ENCODE measurements at regions not wholly inside any gene's neighbourhood (a gene's known extent, or its start where the extent isn't known, plus 50 kb on each side); places are given as distances from the start of the nearest gene placed in this dataset.

DNA sequence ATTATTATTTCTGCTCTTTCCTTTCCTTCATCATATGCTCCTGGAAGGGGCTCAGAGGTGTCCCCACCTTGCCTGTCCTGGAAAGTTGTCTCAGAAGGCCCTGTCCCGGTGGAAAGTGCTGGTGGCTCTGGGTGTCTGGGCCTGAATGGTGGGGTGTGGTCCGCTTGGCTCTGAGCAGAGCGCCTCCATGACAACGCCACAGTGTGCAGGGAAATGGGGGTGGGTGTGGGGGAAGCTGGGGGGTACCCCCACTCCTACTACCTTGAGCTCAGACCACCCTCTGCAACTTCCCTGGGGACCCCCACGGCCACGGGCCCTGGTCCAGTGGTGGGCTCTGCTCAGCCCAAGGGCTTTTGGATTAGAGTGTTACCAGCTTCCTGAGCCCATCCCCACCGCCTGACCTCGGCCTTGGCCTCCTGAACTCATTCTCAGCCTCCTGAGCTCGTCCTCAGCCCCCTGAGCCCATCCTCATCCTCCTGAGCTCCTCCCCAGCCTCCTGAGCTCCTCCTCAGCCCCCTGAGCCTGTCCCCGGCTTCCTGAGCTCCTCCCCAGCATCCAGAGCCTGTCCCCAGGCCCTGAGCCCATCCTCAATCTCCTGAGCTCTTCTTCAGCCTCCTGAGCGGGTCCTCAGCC lies 106.4 kb upstream of the FAM20C start:
- no peak for DNase-seq

DNA sequence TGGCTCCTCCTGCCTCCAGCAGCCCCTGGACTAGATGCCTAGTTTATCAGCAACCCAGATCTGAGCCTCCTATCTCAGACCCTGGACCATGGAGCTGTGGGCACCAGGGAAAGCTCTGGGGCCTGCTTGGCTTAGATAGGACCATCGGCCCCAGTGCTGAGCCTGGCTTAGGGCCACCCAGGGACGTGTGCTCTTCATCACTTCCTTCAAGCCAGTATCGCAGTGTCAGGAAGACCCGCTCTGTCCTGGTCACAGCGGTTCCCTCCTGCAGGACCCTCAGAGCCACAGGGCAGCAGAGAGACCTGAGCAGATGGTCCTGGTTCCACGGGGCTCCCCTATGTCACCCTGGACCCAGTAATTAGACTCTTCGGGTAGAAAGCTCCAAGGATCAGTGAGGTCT lies 105.7 kb upstream of the FAM20C start:
- DNase-seq, result no peak

DNA sequence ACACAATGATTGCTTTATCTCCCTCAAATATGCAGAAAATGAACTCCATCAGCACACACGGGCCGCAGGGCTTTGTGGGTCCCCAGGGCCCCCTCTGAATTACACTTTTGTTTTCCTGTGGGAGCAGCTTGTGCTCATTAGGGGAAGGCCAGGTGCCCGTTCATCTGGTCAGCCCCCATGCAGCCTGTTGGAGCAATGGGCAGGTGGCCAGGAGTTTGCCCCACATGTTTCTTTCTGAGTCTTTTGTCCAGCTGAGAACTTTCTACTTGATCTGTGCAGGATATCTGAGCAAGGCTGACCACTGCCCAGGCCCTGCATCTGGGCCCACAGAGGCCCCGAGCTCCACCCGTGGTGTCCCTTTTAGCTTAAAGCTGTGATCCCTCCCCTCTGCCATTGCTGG lies 105.3 kb upstream of the FAM20C start:
- DNase-seq, result no peak

DNA sequence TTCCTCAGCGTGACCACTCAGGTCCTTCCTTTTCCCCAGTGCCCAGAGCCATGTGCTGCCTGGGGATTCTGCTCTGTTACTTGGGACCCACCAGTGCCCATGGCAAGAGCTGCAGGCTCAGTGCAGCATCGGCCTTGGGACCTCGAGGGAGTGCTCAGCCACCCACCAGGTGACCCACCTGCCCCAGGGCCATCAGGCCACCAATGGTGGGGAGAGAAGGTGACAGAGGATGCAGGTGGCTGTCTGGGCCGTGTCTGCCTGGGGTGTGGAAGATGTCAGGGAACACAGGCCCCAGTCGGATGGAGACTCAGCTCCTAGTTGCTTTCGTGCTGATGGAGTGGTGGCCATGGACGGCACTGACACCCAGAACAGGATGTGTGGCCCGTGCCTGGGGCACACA lies 104.7 kb upstream of the FAM20C start:
- no peak for DNase-seq

DNA sequence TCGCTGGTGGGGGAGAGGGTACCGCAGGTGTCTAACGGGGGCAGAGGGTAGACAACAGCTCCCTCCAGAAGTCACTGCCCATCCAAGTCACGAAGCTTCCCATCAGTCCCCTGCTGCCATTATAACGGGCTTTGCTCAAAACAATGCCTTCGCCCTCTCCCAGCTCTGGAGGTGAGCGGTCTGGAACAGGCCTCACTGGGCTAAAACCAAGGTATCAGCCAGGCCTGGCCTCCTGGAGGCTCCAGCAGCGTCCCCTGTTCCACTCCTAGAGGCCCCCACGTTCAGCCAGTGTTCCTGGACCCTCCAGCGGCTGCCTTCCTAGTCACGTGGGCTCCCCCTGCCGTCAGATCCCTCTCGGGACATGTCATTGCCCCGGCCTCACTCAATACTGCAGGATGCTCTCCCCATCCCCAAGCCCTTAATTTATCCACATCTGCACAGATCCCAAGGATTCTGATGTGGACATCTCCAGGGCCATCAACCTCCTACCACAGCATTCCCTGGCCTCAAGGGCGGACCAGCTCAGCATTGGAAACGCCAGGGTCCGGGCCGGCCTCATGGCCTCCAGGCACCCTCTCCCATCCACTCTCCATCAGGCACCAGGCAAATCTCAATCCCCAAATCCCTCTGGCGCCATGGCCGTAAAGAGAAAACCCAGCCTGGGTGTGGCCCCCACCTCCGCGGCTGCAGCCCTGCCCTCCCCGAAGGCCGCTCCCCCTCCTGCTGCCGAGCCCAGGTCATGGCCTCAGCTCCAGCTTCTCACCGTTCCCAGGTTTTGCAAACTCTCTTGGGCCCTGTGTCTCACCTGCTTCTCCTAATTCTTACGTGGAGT lies 104.1 kb upstream of the FAM20C start:
- DNase-seq, result no peak

DNA sequence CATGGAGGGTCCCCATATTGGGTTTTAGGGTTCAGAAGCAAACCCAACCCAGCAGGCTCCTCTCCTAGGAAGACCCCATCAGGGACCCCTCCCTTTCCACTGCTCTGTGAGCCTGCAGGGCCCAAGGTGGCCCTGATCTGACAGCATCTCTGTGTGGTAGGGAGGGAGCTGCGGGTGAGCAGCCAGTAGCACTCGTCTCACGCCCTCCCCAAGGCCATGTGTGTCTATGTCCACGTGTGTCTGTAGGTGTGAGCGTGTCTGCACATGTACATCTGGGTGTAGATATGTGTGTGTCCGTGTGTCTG lies 103.5 kb upstream of the FAM20C start:
- no peak for DNase-seq

DNA sequence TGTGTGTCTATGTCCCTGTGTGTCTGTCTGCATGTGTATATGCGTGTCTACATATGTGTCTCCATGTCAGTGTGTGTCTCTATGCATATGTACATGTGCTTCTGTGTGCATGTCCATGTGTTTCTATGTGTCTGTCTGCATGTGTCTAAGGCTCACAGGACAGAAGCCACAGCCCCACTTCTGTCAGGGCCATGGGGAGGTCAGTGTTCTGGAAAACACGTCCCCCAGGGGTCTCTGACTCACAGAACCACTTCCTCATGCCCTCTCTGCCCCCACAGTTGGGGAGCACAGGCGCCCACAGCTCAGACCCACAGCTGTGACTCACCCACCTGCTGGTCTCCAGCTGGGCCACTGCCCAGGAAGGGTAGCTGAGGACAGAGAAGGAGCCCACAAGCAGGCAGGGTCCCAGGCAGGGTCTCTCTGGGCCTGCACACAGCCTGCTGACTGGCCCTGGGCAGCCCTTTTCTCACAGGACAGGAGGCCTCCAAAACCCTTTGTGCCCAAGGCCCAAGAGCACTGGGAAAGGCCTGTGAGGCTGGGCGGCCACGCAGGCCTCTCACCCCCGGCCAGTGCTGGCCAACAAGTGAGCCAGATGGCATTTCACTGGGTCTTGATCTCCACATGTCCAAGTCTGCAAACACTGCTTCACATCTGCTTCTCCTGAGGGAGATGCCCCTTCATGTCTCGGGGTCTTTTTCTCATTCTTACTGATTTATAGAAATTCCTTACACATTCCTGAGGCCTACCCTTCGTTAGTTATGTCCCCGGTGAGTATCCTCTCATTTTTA lies 102.9 kb upstream of the FAM20C start:
- DNase-seq, result peak; percentile 95

DNA sequence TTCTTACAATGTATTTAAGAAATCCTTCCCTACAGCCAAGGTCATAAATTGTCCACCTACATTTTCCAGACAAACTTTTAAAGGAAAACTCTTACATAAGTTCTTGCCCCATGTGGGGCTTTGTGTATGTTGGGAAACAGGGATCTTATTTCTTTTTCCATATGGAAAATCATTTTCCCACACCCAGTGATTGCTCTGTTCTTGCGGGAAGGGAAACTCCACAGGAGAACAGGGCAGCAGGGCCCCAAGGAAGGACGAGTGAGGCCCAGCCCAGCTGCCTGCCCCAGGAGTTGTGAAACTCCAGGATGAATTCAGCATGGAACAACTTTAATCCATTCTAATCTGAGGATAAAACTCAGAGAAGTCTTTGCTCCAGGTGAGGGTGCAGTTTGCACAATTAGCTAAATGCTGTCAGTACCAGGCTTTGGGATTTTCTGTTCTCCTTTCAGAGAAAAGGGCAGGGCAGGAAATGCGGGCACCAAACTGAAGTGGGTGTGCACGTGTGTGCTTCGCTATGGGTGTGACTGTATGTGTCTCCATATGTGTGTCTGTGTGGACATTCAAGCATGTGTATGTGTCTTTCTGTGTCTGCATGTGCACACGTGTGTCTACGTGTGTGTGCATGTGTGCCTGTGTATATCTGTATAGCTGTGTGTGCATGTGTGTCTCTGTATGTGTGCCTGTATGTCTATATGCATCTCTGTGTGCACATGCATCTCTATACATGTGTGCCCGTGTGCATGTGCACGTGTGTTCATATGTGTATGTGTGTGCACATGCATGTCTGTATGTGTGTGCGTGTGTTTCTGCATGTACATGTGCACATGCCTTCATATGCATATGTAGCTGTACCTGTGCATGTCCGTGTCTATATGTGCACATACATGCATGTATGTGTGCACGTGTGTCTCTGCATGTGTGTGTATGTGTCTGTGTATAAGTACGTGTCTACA lies 102.0 kb upstream of the FAM20C start:
- DNase-seq, result peak; percentile 74

DNA sequence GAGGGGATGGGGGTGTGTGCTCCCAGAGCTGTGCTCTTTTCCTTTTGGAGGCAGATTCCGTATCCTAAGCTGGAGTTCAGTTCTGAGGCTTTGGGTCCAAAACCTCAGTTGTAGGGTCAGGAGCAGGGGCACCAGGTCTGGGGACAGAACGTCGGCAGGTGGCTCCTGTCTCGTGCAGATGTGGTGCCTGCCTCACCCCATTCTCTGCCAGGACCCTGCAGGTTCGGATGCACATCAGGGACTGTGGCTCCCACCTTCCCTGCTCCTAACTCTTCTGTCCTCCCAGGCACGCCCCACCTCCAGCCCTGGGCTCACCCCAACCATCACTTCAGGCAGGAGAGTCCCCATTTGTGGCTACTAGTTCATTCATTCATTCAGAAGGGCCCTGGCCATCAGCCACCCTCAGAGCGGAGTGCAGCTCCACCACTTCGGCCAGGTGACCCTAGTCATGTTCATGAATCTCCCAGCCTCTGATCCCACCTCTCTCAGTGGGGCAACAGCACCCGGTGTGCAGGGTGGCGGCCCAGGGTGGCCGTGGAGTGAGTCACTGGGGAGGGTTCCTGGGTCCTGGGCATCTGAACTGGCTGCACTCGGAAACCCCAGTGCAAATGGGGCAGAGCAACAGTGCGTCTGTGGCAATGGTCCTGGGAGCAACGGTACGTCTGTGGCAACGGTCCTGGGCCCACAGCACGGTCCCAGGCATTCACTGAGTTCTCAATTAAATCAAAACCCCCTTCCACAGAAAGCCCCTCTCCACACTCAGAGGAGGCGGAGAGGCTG lies 100.8 kb upstream of the FAM20C start:
- DNase-seq, result no peak

DNA sequence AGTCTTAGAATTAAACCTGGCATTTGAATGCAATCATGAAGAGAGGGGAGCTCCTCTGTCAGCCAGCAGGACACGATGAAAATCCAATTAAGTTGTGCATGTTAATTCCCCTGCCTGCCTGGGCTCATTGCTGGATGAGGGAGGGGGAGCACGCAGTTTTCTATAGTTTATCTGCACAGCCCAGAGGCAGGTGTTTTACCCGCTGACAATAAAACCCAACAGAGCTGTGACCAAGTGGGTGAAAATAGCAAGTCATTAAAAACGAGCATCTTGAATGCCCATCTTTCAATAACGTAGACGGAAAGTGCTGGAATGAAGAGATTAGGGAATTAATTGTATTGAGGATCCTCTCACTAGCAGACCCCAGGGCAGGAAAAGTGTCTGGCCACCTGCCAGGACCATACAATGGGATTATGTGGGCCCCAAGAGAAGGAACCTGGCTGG lies 100.1 kb upstream of the FAM20C start:
- no peak for DNase-seq

DNA sequence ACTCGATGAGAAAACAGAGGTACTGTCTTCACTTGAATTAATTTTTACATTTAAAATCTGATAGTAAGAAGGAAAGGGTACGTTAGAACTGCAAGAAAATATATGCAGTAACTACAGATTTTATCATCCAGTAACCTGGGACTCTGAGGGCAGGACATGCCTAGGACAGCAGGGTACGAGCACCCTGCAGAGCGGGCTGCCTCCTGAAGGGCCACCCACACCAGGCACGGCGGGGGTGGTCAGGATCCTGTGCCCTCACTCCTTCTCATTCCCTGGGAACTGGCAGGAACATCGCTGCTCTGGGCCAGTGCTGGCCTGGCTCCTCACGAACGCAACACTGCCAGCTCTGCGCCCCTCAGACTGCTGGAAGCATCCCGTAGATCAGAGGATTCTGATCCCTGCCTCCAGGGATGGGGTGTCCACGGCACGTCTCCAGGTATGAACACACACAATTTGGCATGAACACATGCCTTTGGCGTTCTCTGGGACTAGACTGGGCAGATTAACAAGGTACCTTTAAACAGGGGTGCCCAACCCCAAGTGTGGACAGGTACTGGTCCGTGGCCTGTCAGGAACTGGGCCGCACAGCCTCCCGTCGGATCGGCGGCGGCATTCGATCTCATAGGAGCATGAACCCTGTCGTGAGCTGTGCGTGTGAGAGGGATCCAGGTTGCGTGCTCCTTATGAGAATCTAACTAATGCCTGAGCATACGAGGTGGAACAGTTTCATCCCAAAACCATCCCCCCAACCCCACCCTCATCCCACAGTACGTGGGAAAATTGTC lies 99.3 kb upstream of the FAM20C start:
- DNase-seq, result no peak

DNA sequence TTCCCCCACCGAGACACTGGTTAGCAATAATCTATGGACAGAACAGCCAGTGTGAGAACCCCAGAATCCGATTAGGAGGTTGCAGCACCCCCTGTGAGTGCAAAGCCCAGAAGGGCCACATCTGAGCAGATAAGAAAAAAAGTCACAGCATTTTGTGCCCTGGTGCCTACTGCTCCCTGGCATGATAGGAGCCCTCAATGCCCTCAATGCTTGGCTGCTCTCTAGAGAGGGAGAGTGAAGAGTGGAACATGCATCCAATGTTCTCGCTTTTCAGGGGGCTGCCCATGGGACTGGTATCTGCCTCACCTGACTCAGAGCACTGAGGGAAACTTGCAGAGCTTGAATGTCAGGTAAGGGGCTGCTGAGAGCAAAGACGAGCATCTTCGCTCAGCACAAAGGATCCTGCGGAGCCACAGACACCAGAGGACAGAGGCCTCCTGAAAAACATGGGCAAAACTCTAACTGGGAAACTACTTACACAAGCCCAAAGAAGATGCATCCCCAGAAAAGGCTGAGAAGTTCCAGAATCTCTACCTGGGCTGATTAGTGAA lies 98.0 kb upstream of the FAM20C start:
- DNase-seq, result no peak

DNA sequence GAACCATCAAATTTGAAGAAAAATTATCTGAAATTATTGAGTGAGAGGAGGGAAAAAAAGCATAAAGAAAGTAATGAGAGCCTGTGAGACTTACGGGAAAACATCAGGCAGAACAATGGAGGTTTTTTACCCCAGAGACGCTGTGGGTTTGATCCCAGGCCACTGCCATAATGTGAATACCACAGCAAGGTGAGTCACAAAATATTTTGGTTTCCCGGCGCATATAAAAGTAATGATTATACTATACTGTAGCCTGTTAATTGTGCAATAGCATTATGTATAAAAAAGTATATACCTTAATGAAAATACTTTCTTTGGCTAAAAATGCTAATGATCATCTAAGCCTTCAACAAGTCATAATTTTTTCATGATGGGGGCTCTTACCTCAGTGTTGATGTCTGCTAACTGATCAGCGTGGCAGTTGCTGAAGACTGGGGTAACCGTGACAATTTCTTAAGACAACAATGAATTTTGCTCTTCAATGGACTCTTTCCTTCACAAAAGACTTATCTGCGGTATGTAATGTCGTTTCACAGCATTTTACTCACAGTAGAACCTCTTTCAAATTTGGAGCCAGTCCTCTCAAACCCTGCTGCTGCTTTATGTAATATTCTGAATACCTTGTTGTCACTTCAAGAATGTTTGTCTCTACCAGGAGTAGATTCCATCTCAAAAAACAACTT lies 97.0 kb upstream of the FAM20C start:
- peak; percentile 86 for DNase-seq

DNA sequence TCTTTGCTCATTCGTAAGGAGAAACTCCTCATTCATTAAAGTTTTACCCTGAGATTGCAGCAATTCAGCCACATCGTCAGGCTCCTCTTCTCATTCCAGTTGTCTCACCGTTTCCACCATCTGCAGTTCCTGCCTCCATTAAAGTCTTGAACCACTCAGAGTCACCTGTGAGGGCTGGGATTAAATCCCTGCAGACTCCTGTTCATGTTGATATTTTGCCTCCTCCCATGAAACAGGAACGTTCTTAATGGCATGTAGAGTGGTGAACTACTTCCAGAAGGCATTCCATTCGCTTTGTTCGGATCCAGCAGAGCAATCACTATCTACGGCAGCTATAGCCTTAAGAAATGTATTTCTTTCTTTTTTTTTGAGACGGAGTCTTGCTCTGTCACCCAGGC lies 96.5 kb upstream of the FAM20C start:
- peak; percentile 55 for DNase-seq

DNA sequence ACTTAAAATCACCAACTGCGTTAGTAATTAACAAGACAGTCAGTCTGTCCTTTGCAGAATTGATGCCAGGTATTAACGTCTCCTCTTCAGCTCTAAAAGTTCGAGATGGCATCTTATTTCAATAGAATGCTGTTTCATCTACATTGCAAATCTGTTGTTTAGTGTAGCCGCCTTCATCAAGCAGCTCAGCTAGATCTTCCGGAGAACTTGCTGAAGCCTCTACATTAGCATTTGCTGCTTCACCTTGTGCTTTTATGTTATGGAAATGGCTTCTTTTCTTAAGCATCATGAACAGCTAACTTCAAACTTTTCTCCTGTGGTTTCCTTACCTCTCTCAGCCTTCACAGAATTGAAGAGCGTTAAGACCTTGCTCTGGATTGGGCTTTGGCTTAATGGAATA lies 95.5 kb upstream of the FAM20C start:
- DNase-seq, result no peak

DNA sequence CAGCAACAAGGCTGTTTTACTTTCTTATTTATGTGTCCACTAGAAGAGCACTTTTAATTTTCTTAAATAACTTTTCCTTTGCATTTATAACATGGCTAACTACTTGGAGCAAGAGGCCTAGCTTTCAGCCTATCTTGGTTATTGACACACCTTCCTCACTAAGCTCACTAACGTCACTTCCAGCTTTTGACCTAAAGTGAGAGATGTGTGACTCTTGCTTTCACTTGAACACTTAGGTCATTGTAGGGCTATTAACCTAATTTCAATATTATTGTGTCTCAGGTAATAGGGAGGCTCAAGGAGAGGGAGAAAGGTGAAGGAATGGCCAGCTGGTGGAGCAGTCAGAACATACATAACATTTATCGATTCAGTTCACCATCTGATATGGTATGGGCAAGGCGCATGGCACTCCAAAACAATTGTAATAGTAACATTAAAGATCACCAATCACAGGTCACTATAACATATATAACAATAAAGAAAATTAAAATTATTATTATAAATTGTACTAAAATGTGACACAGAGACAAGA lies 95.0 kb upstream of the FAM20C start:
- DNase-seq, result no peak

DNA sequence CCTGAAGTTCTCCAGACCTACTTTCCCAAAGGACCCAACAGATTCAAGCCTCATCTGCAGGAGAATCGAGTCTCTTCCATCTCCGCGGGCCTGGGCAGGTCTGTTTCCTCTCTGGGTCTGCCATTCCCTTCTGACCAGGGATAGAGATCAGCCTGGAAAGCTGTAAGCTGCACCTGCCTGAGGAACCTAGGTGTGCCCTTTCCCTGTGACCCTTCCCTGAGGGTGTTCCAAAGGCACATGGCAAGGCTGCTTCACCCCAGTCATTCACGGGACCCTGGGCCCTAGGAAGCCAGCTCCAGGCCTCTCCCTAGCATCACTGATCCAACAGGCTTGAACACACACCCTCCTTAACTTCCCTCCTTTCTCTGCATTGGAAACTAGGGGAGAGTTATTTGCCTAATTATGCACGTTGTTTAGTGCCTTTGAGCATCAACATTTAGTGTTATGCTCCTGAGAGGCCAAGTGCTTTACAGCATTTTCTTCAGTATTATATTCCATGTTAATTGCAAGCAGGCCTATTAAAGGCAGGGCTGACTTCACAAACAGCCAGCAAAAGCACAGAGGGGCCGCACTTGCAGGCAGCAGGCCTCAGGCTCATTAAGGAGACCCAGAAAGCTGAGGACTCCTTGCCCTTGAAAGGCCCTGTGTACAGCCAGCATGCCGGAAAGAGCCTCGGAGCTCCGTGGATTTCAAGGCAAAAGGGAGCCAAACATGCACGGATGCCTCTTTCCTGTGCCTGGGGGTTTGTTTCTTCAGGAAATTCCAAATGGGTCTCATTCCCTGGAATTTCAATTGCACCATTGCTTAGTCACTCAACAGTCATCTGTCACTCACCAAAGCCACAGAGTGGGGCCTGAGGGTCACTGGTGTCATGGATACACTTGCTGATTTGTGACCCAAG lies 91.0 kb upstream of the FAM20C start:
- peak; percentile 88 for DNase-seq

DNA sequence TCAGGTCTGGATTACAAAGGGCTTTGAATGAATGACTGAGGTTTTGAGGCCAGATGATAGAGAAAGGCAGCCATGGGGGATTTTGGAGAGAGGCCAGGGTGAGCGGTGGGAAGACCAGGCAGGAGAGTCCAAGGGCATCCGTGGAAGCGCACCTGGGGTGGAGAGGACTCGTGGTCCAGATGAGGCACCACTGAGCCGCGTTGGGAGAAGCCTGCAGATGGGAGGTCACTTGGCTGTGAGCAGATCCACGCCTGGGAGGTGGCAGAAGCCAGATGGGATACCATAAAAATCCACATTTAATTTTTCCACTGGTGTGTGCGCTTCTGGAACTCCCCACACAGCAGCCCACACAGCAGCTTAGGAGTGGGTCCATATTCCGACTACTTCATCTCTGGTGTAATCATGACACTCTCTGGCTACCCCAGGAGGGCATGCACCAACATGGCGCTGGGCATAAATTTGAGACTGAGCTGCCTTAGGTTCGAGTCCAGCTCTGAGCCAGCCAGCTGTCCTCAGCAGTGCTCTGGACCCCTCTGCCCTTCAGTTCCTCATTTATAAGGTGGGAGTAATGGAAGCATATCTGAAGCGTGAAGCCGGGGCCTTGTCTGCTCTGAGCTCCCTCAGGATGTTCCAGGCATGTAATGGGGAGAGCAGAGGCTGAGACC lies 90.2 kb upstream of the FAM20C start:
- DNase-seq, result no peak

Measured in fibroblast of skin of right biceps (primary cell).